Sciatic nerve (tissue), 2 donors: ENCODE measurements at regions not wholly inside any gene's neighbourhood (a gene's known extent, or its start where the extent isn't known, plus 50 kb on each side); places are given as distances from the start of the nearest gene placed in this dataset.

ENCODE experiments used
- ATAC-seq: fragments of 200-7000 bp; cut with Tn5 transposase; one replicate; pipeline ENCODE4 v1.9.1; 2020; ENCODE audit warnings: mild to moderate bottlenecking, moderate library complexity
- DNase-seq: peaks from one replicate; pipeline ENCODE4 v3.0.0-alpha.2; 2020; ENCODE audit warnings: low spot score
- intact Hi-C: fragments of 100-400 bp; cut with DNase I; formaldehyde crosslinking; loops from one replicate; pipeline ENCODE4 v1.14.2; 2022
- donor health status: DM: no; HTN: no; CAD: no.
- donor health status: DM: no; HTN: no; CAD: no.

GRCh38 chr19:57067440-57067839 lies 52.3 kb upstream of the USP29 start:
- ATAC-seq (no peak), DNase-seq (no peak)
- intact Hi-C loops: no loop called here

DNA sequence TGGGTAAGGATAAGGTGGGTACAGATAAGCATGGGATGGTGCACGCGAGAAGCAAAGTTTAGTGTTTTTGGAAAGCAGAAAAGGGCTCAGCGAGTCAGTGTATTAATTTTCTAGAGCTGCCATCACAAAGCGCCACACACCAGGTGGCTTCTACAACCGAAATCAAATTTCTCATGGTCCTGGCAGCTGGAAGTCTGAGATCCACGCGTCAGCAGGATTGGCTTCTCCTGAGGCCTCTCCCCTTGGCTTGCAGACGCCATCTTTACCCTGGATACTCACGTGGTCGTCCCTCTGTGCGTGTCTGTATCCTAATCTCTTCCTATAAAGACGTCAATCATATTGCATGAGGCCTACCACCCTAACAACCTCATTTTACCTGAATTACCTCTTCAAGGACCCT lies 51.5 kb upstream of the USP29 start:
- no peak for DNase-seq
- no peak for ATAC-seq
- intact Hi-C loops: no loop called here

GRCh38 chr19:57068921-57069697 lies 50.7 kb upstream of the USP29 start:
- ATAC-seq: no peak
- intact Hi-C loops: no loop called here
- no peak for DNase-seq
